ENCODE measurements at regions not wholly inside any gene's neighbourhood (a gene's known extent, or its start where the extent isn't known, plus 50 kb on each side); places are given as distances from the start of the nearest gene placed in this dataset.

DNA sequence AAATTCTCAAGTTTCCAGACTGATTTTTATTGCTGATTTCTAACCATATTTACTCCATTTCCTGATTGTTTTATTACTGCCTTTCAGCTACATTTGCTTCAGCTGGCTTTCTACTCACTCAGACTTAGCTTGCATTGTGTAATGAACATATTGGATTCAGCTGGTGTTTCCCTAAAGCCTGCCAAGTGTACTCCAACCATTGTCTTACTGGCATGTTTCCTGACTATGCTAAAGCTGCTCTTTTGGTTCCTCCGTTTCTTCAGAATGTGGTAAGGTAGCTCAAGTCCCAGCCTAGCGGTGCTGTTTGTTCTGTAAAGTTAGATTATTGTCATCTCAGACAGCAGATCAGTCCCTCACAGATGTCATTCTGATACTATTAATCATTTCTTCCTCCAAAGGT lies 53.1 kb upstream of the GLRA2 start:
- DNase-seq (ENCODE audit: low read depth in 2 of 3, low spot score in 2 of 3), result no peak

DNA sequence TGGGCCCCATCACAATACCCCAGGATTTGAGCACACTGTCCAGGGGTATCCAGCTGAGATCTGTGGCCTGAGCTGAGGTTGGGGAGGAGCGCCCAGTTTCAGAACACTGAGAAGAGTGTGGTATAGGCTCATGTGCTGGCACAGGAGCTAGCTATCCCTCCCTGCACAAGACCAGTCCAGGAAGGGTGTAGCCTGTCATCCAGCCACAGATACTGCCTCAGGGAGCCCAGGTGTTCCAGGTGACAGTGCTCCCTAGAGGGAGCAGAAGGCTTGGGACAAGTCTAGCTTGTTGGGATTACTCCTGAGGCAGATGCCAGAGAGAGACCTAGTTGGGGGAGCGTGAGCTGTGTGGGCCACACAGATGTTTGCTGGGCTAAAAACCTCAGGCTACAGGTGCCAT lies 79.6 kb upstream of the GLRA2 start:
- DNase-seq (ENCODE audit: low read depth in 2 of 3, low spot score in 2 of 3), result no peak

- no peak for DNase-seq (ENCODE audit: low read depth in 2 of 3, low spot score in 2 of 3)
These were observed 80.9 kb upstream of the GLRA2 start for GRCh38 chrX:14448406-14448805.

GRCh38 chrX:14440106-14440505 lies 89.2 kb upstream of the GLRA2 start:
- no peak for DNase-seq (ENCODE audit: low read depth in 2 of 3, low spot score in 2 of 3)

DNA sequence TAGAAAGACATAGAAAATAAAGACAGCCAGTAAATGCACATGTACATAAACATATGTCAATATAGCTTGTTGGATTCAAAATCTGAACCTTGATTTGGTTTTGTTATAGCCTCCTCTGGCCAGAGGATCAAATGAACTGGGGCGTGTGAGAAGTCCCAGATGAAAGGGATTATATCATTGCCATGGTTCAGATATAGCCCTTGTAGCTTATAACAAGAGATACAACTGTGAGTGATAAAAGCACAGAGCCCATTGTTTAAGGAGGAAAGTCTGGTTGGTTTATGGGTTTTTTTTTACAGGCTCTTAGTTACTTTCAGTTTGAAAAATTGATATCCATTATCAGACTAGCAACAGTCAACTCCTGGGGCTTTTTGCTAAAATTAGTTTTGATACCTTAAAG lies 101.7 kb upstream of the GLRA2 start:
- no peak for DNase-seq (ENCODE audit: low read depth in 2 of 3, low spot score in 2 of 3)

DNA sequence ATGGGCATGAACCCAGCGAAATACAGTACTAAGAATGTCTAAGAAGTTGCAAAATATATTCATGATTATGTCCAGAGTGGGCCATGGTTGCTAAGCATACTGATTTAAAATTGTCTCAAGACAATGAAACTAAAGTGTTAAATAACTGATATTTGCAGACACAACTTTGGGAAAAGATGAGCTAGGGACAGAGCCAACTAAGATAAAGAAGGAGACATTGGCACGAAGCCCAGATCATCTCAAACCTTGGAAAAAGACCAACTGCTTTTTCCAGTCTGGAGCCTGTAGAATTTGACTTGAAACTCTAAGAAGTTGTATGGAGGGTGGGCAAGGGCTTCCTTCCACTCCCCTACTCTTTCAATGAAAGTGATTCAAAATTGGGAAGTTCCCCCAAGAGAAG lies 108.5 kb upstream of the GLRA2 start:
- no peak for DNase-seq (ENCODE audit: low read depth in 2 of 3, low spot score in 2 of 3)

GRCh38 chrX:14412686-14413085 lies 116.7 kb upstream of the GLRA2 start:
- no peak for DNase-seq (ENCODE audit: low read depth in 2 of 3, low spot score in 2 of 3)

- DNase-seq (ENCODE audit: low read depth in 2 of 3, low spot score in 2 of 3), result no peak
These were observed 118.0 kb upstream of the GLRA2 start for GRCh38 chrX:14411326-14411725.

DNA sequence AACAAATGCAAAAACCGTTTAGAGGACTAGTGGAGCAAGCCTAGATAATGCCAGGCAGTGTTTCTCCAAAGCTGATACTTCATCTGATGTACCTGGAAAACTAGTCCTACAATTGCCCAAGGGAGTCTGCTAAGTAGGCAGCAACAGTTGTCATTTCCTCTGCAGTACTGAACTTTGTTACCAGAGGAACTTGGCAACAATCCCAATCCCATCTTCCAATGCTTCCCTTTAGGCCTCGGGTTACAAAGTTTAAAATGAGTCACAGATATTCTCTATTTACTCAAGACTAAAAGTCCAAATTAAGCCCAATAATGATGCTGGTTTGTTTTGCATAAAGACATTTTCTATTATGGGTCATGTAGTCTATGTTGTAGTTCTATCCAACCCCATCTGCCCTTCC lies 120.0 kb upstream of the GLRA2 start:
- no peak for DNase-seq (ENCODE audit: low read depth in 2 of 3, low spot score in 2 of 3)

GRCh38 chrX:14406225-14406624 lies 123.1 kb upstream of the GLRA2 start:
- no peak for DNase-seq (ENCODE audit: low read depth in 2 of 3, low spot score in 2 of 3)

DNA sequence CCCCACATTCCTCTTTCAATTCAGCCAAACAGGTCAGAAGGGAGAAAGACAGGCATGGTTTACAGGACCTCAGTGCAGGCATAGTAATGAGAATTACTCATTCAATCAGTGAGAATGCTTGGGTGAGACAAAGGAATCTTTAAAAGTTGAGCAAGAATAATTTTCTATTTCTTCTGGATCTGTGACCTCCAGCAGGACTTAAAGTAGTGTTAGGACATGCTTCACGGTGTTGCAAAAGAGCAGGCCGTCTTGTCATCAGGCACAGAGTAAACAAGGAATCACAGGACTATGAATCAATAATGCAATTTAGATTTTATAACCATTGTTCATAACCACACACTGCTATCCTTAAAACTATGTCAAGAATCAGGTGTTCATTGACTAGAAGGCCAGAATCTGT lies 130.6 kb upstream of the GLRA2 start:
- no peak for DNase-seq (ENCODE audit: low read depth in 2 of 3, low spot score in 2 of 3)

- DNase-seq (ENCODE audit: low read depth in 2 of 3, low spot score in 2 of 3), result no peak
These were observed 139.7 kb upstream of the GLRA2 start for GRCh38 chrX:14389682-14390081.

DNA sequence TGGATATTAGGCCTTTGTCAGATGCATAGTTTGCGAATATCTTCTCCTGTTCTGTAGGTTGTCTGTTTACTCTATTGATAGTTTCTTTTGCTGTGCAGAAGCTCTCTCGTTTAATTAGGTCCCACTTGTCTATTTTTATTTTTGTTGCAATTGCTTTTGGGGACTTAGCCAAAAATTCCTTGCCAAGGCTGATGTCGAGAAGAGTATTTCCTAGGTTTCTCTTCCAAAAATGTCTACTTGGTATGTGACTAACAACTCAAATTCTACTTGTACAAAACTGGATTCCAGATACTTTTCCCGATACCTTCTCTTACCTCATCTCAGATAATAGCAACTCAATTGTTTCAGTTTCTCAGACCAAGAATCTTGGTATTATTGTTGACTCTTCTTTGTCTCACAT lies 142.4 kb upstream of the GLRA2 start:
- DNase-seq (ENCODE audit: low read depth in 2 of 3, low spot score in 2 of 3), result no peak

- no peak for DNase-seq (ENCODE audit: low read depth in 2 of 3, low spot score in 2 of 3)
These were observed 149.3 kb upstream of the GLRA2 start for GRCh38 chrX:14380044-14380443.

GRCh38 chrX:14377427-14377826 lies 151.9 kb upstream of the GLRA2 start:
- DNase-seq (ENCODE audit: low read depth in 2 of 3, low spot score in 2 of 3), result no peak

GRCh38 chrX:14363728-14364127 lies 165.6 kb upstream of the GLRA2 start:
- no peak for DNase-seq (ENCODE audit: low read depth in 2 of 3, low spot score in 2 of 3)

GRCh38 chrX:14362721-14363120 lies 166.6 kb upstream of the GLRA2 start:
- DNase-seq (ENCODE audit: low read depth in 2 of 3, low spot score in 2 of 3), result no peak

DNA sequence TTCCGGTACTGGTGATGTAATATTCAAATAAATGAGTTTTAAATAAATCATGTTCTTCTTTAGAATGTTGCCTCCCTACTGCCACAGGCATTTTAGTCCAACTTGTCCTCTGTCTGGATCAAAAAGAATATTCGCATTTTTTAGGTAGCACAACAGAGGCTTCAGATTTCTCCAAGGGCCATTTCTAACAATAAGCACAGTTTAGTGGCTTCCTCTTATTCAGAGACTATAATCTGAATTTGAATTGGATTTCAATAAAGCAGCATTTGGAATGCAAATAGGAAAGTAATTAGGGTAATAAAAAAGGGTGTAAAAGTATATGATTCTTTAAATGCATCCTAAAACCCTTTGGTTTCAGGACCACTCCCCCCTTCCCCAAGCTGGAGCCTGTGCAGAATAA lies 167.9 kb upstream of the GLRA2 start:
- DNase-seq (ENCODE audit: low read depth in 2 of 3, low spot score in 2 of 3), result no peak

GRCh38 chrX:14359727-14360126 lies 169.6 kb upstream of the GLRA2 start:
- DNase-seq (ENCODE audit: low read depth in 2 of 3, low spot score in 2 of 3), result no peak

- no peak for DNase-seq (ENCODE audit: low read depth in 2 of 3, low spot score in 2 of 3)
These were observed 170.0 kb upstream of the GLRA2 start for GRCh38 chrX:14359316-14359715.

GRCh38 chrX:14357314-14357713 lies 172.0 kb upstream of the GLRA2 start:
- no peak for DNase-seq (ENCODE audit: low read depth in 2 of 3, low spot score in 2 of 3)

DNA sequence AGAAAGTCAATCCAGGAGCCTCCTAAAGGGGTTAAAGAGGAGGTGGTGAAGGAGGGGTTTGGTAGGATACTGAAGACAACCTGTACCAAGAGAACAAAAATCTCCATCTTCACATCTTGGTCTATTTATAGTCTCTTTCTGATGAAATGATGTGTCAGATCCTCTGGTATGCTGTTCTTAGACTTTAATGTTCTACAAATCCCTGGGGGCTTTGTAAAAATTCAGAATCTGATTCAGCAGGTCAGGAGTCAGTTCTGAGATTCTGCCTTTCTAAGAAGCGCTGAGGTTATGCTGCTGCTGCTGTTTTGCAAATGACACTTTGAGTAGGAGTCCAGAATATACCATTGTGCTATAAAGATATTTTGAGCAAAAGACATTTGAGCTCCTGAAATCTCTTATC lies 172.9 kb upstream of the GLRA2 start:
- DNase-seq (ENCODE audit: low read depth in 2 of 3, low spot score in 2 of 3), result no peak

DNA sequence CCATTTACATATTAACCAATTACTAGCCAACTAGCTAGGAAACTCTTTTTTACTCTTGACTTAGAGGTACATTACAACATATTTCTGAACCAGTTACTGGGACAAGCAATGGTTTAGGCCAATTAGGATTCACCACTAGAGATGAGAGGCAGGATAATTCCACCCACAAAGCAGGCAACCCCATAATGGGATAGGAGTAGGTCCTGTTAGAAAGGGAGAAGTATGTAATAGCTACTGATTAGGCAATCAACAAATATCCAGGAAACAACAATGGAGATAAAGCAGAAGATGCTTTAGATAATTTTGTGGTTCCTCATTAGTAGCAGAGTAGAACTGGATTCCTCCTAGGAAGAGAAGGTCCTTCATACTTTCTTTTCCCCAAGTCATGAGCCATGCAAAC lies 173.8 kb upstream of the GLRA2 start:
- DNase-seq (ENCODE audit: low read depth in 2 of 3, low spot score in 2 of 3), result no peak

DNA sequence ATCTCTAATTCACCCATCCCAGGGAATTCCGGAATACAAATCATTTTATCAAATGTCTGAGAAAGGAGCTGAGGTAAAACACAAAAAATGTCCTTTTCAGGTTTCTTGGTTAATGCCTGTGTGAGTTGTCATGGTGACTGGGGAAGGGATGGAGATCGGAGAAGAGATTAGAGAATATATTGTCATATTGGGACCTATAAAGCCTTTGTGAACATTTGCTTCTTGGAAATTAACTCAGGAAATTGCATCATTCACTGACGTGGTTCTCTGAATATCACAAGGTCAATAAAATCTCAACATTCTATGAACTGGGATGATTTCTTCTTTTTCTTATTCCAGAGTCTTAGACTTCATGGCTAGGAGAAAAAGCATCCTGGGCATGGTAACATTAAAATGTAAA lies 174.8 kb upstream of the GLRA2 start:
- DNase-seq (ENCODE audit: low read depth in 2 of 3, low spot score in 2 of 3), result no peak

Measured in hematopoietic multipotent progenitor cell (in vitro differentiated cells).